Stimulated activated CD4-positive, alpha-beta T cell treated with anti-CD3 and anti-CD28 coated beads, Interleukin-1b, Interleukin-23, amount 100 ng/mL, for 48 hours (primary cell): ENCODE measurements at regions not wholly inside any gene's neighbourhood (a gene's known extent, or its start where the extent isn't known, plus 50 kb on each side); places are given as distances from the start of the nearest gene placed in this dataset.

ENCODE experiments used
- DNase-seq: peaks from one replicate; pipeline ENCODE4 v3.0.0-alpha.2; 2020

DNA sequence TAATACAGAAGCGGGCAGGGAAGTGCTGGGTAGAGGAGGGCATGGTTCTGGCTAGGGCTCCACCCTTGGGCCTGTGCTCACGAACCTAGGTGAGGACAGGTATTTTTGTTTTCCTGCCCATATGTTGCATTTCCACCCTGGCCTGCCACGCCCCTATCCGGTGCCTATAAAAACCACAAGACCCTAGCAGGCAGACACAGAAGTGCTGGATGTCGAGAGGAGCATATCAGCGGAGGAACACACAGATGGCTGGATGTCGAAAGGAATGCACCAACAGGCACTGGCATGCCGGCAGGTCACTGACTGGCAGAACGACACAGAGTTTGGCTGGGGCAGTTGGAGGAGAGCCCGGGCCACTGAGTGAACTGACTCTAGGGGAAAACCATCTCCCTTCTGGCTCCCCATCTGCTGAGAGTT is 316.6 kb upstream of the BOD1L1 start:
- DNase-seq: no peak

DNA sequence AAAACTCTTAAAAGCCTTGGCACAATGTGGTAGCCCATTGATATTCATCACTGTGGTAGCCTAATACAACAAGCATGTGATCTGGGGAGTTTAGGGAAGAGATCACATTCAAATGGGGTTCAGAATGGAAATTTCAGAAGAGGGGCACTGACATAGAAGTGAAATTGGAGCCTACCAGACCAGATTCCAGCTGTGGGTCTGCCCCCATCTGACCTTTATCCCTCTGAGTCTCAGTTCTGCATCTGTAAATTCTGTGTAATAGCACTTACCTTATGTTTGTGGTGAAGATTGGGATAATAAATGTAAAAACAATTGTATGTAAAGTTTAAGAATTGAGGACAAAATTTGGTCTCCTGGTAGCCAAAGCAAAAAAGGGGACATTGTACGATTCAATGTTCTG is 320.4 kb upstream of the BOD1L1 start:
- no peak for DNase-seq

DNA sequence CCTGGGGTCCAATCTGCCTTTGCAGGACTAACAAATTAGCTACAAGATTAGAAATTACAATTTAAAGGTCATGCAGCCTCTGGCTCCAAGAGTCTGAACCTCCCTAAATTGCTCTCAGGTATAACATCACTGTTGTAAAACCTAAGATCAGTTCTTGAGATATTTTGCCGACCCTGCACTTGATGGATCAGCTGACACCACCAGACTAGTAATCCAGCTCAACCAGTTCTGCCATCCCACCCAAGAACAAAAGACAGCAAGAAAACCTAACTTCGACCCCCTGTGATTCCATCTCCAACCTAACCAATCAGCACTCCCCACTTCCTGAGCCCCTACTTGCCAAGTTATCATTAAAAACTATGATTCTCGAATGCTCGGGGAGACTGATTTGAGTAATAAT is 323.0 kb upstream of the BOD1L1 start:
- no peak for DNase-seq

DNA sequence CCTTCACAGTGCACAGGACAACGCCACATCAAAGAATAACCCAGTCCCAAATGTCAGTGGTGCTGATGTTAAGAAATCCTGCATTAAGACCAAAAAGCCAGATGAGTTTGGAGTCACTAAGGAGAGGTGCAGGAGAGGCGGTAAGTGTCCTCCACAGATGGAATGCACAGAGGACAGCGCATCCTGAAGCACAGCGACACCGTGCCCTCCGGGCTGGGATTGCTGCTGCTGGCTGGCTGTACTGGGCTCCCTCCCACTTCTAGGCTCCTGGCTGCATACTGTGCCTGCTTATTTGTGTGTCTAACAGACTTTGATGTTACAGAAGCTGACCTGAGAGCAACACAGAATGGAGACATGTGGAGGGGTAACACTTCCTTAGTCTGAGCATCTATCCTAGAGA is 325.6 kb upstream of the BOD1L1 start:
- DNase-seq: no peak

DNA sequence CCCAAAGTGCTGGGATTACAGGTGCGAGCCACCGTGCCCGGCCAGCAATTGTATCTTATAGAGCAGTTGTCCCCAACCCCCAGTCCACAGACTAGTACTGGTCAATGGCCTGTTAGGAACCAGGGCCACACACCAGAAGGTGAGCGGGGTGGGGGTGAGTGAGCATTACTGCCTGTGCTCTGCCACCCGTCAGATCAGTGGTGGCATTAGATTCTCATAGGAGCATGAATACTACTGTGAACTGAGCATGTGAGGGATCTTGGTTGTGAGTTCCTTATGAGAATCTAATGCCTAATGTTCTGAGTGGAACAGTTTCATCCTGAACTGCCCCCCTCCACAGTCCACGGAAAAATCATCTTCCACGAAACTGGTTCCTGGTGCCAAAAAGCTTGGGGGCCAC is 328.0 kb upstream of the BOD1L1 start:
- DNase-seq: no peak

DNA sequence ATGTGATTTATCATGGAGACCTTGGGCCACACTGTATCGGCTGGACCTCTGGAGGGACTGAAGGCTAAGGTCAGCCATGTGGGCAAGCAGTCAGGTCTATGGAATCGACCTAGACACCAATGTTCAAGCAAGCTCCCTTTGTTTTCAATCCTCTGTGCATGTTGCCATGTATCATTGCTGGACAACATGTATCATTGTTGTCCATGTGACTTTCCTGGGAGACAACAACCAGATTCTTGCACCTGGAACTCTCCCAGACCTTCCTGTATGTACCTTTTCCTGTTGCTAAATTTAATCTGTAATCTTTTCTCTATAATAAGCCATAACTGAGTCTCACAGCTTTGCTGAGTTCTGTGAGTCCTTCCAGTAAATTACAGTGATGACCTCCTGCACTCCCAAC is 329.4 kb upstream of the BOD1L1 start:
- DNase-seq: no peak

DNA sequence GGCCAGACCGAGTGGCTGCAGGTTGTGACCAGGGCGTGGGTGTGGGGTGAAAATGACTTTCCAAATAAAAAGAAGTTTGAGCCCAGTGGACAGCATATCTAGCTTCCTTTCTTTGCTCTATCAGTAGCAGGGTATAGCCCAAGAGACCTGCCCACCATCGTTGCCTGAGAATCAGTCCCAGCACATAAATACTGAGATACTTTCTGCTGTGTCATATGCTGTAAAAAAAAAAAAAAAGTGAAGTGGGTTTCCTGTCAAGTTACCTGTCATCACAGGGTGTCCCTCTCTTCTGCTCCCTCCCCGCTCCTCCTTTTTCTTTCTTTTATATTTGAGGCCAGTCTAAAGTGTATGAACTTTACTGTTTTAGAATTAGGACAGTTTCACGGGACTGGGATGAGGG is 330.3 kb upstream of the BOD1L1 start:
- no peak for DNase-seq

DNA sequence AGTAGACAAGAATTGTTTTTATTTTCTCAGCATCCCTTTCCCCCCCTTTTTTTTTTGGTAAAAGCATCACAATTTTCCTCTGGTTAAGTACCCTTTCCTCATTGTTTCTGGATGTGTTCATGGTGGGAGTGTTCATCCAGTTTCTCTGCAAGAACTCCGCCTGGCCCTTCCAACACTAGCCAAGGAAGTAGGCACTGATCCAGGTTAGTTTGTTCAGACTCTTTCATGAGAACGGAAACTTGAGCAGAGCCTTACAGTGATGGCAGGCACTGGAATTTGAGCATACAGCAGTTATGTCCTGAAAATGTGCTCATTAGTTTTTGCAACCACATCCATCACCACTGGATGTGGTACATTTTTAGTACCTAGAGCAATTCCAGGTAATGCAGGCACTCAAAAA is 336.1 kb upstream of the BOD1L1 start:
- DNase-seq: no peak

DNA sequence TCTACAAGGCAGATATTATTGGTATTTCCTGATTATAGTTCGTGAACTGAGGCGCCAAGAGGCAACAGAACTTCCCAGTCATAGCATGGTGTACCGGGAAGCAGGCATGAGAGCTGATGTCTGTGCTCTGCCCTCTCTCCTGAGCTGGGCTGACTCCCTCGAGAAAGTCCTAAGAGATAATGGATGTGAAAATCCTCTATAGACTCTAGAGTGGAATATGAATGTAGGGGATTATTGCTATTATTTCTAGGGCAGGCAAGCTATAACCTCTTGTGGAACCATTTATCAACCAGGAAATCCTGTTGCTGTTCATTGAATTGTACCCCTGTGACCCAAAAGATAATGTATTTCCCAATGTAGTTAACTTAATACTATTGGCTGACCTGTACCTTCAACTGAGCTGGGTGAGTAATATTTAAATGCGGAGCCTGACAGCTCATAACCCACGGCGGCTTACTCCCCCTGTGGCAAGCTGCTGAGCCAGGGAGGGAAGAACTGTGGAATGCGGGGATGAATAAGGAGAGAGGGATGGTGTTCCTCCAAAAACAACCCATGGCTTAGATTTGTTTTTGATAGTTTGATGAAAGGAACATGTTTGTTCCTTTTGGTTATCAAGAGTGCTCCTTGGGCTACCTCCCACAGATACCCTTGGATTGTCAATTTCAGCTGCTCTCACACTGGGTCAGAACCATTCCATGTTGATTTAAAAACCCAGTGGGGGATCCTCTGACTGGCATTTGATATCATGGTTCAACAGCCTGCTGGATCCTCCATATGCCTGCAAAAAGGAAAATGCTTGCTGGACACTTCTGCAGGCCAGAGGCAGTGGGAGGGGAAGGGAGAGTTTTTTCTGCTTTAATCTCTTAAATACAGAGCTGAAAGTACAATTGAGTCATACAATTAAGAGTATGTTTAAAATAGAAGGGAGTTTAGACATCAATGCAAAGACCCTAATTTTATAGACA is 339.0 kb upstream of the BOD1L1 start:
- no peak for DNase-seq

DNA sequence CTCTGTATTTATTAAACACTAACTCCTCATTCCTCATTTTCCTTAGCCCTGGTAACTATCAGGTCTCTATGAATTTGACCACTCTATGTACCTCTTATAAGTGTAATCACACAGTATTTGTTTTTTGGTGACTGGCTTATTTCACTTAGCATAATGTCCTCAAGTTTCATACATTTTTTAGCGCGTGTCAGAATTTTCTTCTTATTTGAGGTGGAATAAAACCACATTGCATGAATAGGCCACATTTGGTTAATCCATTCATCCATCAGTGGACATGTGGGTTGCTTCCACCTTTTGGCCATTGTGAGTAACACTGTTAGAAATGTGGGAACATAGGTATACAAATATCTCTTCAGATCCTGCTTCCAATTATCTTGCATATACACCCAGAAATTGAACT is 341.2 kb upstream of the BOD1L1 start:
- DNase-seq: no peak

DNA sequence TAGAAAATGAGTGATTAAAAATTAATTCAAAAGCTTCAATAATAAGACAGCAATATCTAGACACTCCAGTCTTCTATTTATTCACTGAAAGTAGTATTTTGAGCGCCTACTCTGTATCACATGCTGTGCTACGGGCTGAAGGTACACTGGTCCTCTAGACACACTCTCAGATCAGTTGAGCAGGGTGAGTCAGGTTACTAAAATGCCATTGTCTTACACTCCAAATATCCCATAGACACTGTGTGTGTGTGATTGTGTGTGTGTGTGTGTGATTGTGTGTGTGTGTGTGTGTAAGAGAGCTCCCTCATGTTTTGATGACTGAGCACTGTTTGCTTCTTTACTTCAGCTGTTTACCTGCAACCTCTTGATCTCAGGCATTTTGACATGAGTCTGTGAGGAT is 342.8 kb upstream of the BOD1L1 start:
- DNase-seq: no peak

DNA sequence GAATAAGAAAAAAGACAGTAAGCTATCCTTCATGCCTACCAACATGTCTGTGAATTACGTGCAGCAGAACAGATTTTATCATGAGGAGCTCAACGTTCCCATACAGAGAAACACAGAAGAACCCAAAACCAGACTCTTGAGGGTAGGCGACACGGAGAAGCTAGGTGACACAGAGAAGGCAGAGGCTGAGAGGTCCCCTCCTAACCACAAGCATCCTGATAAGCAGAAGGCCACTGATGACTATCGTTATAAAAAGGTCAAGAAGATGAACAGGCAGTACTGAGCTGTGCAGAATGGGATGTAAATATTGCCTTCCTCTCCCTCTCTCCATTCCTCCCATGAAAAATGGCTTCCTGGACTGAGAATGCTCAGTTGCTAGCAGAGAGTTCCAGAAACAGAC is 350.2 kb upstream of the BOD1L1 start:
- no peak for DNase-seq

DNA sequence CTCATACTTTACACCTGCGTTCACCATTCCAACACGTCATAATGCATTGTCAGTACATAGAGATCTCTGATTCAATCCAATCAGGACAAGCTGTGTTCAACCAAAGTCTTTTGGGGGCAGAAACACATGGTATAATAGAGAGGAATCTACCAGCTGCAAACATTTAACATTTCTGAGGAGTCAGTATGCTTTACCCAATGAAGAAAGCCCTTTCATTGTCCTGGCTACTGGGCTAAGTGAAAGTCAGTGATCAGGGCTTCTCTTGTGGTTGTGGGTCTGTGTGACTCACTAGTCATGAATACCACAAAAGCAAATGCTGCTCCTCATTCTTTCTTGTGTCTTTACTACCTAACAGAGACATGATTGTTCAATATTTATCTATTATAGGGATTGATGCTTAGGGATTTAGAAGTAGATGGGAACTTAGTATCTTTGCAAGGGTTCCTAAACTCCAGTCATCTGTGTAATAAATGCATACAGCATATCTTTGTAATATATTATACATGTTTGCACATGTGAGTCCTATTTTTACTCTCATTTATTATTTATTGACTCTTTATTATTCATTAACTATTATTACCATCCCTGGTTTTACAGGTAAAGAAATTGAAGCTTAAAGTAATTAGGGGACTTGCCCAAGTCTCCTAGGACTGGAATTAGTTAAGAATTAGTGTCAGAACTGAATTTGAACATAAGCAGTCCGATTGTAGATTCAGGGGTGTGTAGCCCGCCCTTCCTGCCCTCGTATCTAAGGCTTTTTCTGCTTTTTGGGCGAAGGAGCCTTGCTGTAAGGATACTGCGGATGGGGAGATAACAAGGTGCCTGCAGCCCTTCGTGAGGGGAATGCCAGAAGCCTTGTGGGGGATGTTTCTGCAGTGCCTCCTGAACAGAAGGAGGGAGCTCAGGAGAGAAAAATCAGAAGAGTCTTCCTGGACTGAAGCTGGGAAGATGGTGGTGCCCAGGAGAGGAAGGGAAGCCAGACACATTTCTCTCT is 353.1 kb upstream of the BOD1L1 start:
- DNase-seq: no peak

DNA sequence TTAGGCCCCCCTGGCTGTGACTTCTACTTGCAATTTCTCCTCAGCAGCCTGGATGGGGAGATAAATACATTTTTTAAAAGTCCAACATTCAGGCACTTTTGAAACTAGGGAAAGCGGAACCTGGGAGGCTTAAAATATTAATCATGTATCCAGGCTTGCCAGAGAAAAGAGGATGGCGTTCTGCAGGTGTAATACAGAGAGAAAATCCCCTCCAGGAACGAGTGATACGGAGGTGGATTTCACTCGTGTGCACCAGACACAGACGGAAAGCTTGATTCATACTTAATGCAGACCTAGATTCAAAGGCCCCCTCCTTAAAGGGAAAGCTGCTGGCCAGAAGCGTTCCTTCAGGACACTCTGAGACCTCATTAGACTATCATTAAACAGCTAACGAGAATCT is 354.0 kb upstream of the BOD1L1 start:
- no peak for DNase-seq

DNA sequence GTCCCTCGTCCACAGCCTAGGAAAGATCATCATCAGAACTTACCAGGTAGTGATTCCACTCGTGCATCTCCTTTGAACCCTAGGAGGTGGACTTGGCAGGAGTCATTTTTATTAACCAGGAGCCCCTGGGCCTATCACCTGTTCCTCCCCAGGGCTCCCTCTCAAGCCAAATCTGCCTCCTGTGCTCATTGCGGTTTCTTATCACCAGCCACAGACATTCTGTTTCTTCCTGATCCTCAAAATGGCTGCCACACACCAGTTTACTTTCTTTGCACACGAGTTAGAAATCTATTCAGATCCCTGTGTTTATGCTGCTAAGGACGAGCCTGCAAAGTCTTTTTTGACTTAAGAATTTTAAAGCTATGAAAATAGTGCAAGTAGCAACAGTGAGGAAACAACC is 354.5 kb upstream of the BOD1L1 start:
- DNase-seq: no peak

DNA sequence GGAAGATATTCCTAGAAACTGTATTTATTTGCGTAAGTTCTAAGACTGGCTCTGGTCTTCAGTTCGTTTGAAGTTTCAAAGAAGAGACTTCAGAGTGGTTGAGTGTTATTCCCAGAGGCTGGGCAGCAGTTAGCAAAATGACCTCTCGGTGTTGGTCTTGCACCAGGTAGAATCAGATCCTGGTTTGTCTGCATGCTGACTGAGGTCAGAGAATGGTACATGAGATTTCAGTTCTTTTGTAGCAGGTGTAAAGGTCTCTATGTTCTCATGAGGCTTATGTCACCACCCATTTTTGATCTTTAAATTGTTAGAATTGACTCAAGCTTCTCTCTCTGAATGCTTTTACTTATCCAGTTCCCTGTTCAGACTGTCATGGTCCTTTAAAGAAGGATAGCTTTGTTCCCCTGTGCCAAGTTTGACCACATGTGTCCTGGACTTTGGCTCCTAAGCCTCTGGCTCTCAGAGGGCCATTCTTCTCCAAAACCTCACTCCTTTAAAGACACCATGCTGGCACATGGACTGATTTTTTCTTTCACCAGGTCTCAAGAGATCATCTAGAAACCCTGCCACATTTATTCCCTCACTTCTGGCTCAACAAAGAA is 355.8 kb upstream of the BOD1L1 start:
- no peak for DNase-seq

DNA sequence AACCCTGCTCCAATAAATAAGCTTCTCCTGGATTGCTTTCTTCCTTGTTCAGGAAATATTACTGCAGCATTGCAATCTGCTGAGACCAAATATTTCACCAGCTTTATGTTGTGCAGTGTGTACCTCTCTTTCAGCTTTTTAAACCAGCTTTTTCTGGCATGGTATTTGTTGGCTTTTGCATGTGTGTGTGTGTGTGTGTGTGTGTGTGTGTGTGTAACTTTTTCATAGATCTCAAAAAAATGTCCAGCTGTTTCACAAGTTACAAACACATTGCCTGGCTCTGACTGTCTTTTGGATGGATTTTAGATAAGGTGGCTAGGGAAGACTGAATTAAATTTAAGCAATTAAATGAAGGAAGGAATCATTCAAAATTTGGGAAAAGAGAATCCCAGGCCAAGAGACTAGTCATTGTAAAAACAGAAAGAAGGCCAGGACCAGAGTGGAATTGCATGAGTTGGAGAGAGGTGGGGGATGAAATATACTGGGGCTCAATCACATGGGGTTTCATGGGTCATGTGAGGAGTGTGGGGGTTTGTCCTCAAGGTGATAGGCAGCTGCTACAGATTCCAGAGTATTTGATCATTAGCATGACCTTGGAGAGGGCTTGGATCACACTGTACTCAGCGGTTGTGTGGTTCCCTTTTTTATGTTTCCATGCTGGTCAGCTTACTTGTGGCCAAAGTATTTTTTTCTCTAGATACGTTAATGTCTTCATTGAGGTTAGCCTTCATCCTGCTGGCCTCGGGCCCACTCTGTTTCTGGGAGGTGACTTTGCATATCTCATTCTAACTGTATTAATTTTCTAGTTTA is 357.7 kb upstream of the BOD1L1 start:
- DNase-seq: no peak

DNA sequence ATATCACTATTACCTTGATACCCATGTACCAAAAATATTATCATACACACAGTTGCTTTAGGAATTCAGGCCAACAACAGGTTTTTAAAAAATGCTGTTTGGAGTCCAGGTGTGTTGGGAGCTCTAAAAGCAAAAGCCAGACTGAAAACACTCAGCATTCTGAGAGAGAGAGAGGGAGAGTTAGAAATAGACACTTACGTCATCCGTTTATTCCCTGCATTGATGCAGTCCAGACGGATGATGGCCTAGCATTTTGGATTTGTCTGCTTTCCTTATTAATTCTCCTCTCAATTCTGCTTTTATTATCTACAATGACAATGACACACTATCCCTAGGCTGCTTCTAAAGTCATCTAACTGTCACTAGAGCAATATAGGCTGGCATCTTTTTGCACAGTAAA is 358.3 kb upstream of the BOD1L1 start:
- no peak for DNase-seq

DNA sequence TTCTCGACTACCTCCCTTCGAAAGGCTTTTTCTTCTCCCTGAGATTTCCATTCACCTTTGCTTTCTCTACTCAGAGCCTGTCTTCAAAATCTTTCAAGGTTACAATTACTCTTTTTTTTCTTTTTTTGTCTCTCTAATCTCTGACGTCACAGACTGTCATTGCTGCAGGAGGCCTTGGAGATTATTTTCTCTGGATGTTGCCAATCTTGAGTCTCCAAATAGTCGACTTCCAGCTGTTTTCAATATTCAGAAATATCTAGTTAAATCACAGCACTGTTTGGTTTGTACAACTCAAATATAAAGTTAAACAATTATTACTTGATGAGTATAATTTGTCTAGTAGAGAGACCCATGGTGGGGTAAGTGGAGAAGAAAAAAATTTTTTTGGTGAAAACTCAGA is 359.0 kb upstream of the BOD1L1 start:
- DNase-seq: no peak

DNA sequence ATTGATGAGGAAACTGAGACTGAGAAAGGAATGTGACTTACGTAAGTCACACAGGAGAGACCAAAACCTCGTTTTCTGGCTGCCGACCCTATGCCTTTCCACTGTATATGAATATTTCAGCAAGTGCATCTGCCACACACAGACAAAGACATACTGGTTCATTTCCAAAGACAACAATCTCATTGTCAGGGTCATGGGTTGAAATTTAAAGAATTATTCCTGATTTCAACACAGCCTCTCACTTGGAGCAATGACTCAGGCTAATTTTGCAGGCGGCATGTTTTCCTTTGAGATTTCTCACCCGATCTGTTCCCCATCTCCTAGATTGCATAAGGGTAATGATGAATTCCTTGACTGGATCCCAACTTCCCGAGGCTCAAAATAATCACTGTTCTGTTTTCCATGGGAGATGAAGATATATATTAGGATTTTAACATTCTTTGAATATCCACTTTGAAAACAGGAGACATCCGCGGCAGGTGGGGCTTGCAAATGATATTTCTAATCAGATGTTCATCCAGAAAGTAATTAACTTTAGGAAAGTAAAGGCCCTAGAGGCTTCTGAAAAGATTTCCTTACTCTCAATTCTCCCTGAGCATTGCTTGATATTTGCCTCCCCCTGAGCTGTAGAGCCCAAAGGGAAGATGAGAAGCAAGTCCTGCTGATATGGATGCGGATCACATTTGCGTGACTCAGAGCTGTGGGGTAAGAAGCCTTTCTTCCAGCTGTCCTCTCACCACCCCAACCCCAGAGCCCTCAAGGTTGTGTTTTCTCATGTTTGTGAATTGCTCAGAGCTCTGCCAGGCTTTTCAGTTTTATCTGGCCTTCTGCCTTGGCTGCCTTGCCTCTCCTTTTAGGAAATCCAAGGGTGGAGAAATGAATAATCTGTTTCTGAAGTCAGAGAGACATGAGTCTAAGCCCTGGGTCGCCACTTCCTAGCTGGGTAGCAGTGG is 361.1 kb upstream of the BOD1L1 start:
- no peak for DNase-seq

DNA sequence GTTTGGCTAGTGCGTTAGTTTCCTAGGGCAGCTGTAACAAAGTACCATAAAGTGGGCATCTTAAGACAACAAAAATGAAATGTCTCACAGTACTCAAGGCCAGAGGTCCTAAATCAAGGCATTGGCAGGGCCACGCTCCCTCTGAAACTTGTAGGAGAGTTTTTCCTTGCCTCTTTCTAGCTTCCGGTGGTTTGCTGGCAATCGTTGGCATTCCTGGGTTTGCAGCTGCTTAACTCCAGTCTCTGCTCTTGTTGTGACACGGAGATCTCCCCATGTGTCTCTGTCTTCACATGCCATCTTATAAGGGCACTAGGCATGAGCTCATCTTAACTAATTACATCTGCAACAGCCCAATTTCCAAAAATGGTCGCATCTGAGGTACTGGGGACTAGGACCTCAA is 362.0 kb upstream of the BOD1L1 start:
- DNase-seq: no peak
